ENCODE measurements at regions not wholly inside any gene's neighbourhood (a gene's known extent, or its start where the extent isn't known, plus 50 kb on each side); places are given as distances from the start of the nearest gene placed in this dataset.
"Not testable (repeated sequence)": the region's sequence is repeated elsewhere in the genome, so short reads cannot be mapped to it uniquely, and the experiment has no call there.

DNA sequence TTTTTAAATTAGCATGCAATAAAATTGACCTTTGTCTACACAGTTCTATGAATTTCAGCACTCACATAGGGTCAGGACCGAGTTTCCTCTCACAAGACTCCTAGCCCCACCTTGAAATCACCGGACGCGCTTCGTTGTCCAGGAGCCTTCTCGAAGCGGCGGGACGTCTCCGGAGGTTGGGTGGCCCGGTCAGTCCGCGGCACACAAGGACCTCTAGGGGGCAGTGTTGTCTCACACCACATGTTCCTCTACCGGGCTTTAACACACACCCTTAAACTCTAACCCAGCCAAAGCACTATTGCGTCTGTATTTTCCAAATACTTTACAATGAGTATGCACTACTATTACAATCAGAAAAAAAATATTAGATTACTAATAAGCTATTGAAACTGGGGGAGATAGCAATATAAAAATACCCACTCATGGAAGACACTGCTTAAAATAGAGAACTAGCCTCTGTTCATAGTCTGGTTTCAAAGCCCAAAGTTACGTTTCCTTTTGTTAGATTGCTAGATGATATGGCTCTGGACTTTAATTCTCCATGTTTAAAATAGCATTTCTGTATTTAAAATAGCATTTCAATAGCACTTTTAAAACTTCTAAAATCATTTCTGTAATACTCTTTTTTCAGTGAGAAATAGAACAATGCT is 56.0 kb upstream of the NUTM2D start:
- TF ChIP-seq, protein P1, sequence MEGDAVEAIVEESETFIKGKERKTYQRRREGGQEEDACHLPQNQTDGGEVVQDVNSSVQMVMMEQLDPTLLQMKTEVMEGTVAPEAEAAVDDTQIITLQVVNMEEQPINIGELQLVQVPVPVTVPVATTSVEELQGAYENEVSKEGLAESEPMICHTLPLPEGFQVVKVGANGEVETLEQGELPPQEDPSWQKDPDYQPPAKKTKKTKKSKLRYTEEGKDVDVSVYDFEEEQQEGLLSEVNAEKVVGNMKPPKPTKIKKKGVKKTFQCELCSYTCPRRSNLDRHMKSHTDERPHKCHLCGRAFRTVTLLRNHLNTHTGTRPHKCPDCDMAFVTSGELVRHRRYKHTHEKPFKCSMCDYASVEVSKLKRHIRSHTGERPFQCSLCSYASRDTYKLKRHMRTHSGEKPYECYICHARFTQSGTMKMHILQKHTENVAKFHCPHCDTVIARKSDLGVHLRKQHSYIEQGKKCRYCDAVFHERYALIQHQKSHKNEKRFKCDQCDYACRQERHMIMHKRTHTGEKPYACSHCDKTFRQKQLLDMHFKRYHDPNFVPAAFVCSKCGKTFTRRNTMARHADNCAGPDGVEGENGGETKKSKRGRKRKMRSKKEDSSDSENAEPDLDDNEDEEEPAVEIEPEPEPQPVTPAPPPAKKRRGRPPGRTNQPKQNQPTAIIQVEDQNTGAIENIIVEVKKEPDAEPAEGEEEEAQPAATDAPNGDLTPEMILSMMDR (IDR thresholded peaks at IDR 0.05): peak in 3 of 6 experiments; percentile 13 to 45 (median 28)
- not testable (repeated sequence) for TF ChIP-seq POLR2A (IDR thresholded peaks at IDR 0.05)
